Heart left ventricle (tissue), 13 donors: ENCODE measurements at regions not wholly inside any gene's neighbourhood (a gene's known extent, or its start where the extent isn't known, plus 50 kb on each side); places are given as distances from the start of the nearest gene placed in this dataset.

Experiments
- POLR2A ChIP-seq, 2 donors: fragments of 450-650 bp; IDR thresholded peaks; one replicate each; pipeline ENCODE4 v1.6.1; 2017; ENCODE audit warnings: antibody characterized with exemption in 2 of 2, mild to moderate bottlenecking in 2 of 2, moderate library complexity in 2 of 2
- TF ChIP-seq, protein P1 (sequence below), 12 donors: fragments of 200-600 bp; sonication (generic) in 4 of 12; IDR thresholded peaks; one replicate each; pipeline versions ENCODE4 v1.5.0 to v1.8.0; 2018 to 2022; ENCODE audit warnings: antibody characterized with exemption in 12 of 12, mild to moderate bottlenecking in 5 of 12
- donor health status: ischemic (EF 13 %, LVEDD 7.1; RV severe dilation, severe dysfunction).
- donor health status: DM: no; HTN: yes; CAD: no.
- donor health status: DM: no; HTN: no; CAD: no.
- donor health status: ischemic (EF 25% LVEDD 6.9; RV normal size, moderate dysfunction).
- donor health status: ischemic (EF 25% LVEDD 5.7; RV mildly dilated, moderate dysfunction).
- donor health status: ischemic (EF 35%, LVEDD 5.7; RV mildly dilated, moderate dysfunction).
- donor health status: nonischemic (EF 11% LVEDD 7.7; RV severe dilation, severe dysfunction).
- donor health status: DM: yes; HTN: yes; CAD: no.
- donor health status: PGD.
- donor health status: ischemic (EF 29% LVEDD 5.4; RV normal size, mild dysfunction).
- donor health status: nonischemic (EF 23%, LVEDD 6.1; RV moderate dilation, normal function).

DNA sequence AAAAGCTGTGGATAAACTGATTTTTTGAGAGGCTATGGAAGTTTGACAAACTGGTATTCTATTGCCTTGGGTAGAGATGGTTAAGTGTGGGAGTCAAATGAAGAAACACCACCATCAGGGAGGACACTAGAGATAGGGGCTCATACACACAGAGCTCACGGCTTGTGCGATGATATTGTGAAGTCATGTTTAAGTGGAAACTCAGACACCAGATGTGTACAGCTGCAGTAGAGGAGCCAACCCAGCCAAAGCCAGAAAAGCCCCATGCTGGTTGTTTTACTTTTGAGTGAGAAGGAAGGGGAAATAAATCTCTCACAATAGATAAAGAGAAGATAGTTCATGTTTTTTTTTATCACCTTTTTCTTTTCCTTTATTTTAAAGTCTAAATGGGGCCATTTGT is 377.7 kb downstream of the DMRT2 start:
- TF ChIP-seq, protein P1, sequence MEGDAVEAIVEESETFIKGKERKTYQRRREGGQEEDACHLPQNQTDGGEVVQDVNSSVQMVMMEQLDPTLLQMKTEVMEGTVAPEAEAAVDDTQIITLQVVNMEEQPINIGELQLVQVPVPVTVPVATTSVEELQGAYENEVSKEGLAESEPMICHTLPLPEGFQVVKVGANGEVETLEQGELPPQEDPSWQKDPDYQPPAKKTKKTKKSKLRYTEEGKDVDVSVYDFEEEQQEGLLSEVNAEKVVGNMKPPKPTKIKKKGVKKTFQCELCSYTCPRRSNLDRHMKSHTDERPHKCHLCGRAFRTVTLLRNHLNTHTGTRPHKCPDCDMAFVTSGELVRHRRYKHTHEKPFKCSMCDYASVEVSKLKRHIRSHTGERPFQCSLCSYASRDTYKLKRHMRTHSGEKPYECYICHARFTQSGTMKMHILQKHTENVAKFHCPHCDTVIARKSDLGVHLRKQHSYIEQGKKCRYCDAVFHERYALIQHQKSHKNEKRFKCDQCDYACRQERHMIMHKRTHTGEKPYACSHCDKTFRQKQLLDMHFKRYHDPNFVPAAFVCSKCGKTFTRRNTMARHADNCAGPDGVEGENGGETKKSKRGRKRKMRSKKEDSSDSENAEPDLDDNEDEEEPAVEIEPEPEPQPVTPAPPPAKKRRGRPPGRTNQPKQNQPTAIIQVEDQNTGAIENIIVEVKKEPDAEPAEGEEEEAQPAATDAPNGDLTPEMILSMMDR (IDR thresholded peaks at IDR 0.05): no peak
- TF ChIP-seq POLR2A (IDR thresholded peaks at IDR 0.05): no peak
